K562 (cell line): ENCODE measurements at regions not wholly inside any gene's neighbourhood (a gene's known extent, or its start where the extent isn't known, plus 50 kb on each side); places are given as distances from the start of the nearest gene placed in this dataset.

ENCODE experiments used
- ATAC-seq: fragments of 200-7000 bp; cut with Tn5 transposase; 3 replicates; pipeline ENCODE4 v1.9.1; 2020; ENCODE audit warnings: moderate library complexity
- BruUV-seq: library from RNA; stranded (reverse); fragments of 400-500 nt; replicated peaks from 2 replicates; lab custom pipeline; 2021; lab: Mats Ljungman, UMichigan
- CTCF ChIA-PET: fragments of 300-600 bp; formaldehyde crosslinking; extraction: SDS; loops from one replicate; lab custom pipeline; 2021; ENCODE audit warnings: low intra/inter-chr PET ratio; lab: Yijun Ruan, JAX
- POLR2A ChIA-PET: fragments of 300-600, 350-650 bp; sonication (Branson Sonifier 250); formaldehyde crosslinking; extraction: SDS; loops from one replicate; lab custom pipeline; 2021; ENCODE audit warnings: antibody characterized with exemption, inconsistent platforms; lab: Yijun Ruan, JAX
- DNase-seq, 4 experiments: peaks; one replicate each; pipeline versions ENCODE4 v3.0.0 to v3.0.0-alpha.2; 2011 to 2018; ENCODE audit warnings: low spot score in 3 of 4, mixed read lengths in 3 of 4; ENCODE audit errors: extremely low read depth in 1 of 4
- FAIRE-seq: peaks from 2 replicates; lab custom pipeline; 2011; peaks lifted over from hg19 to GRCh38; lab: Jason Lieb, UNC
- H2AFZ ChIP-seq: 2 replicates; pipeline ENCODE4 v1.6.0; 2011; ENCODE audit warnings: low read depth, low read length, control low read depth, inconsistent platforms
- H3K27ac ChIP-seq: fragments of 200-600 bp; 3 replicates; pipeline ENCODE4 v1.8.0; 2011; ENCODE audit warnings: low read depth, mild to moderate bottlenecking, control low read depth, inconsistent platforms, low read length, moderate library complexity, mixed read lengths; ENCODE audit errors: extremely low read depth
- H3K27me3 ChIP-seq, 2 experiments: fragments of 300-600 bp in 1 of 2; 2 replicates in 1 of 2; 3 replicates in 1 of 2; pipeline versions ENCODE4 v1.6.0 to v1.8.0; 2011; ENCODE audit warnings: inconsistent platforms in 2 of 2, low read length in 2 of 2, mild to moderate bottlenecking in 1 of 2, mixed read lengths in 1 of 2, moderate library complexity in 1 of 2; ENCODE audit not compliant: control insufficient read depth in 2 of 2, insufficient read depth in 2 of 2
- H3K36me3 ChIP-seq: fragments of 300-600 bp; 3 replicates; pipeline ENCODE4 v1.8.0; 2011; ENCODE audit warnings: mild to moderate bottlenecking, low read length, inconsistent platforms; ENCODE audit not compliant: control insufficient read depth, insufficient read depth
- H3K4me1 ChIP-seq, 2 experiments: fragments of 200-600 bp in 1 of 2; replicated peaks in 1 of 2; 2 replicates in 1 of 2; 3 replicates in 1 of 2; pipeline versions ENCODE4 v1.5.1 to v1.8.0; 2011; ENCODE audit warnings: inconsistent platforms in 2 of 2, low read length in 2 of 2, mild to moderate bottlenecking in 1 of 2, mixed read lengths in 1 of 2, moderate library complexity in 1 of 2; ENCODE audit not compliant: control insufficient read depth in 2 of 2, insufficient read depth in 2 of 2
- H3K4me2 ChIP-seq: 2 replicates; pipeline ENCODE4 v1.6.1; 2011; ENCODE audit warnings: low read length, control low read depth, inconsistent platforms, mixed read lengths; ENCODE audit not compliant: insufficient read depth
- H3K4me3 ChIP-seq: fragments of 200-600 bp; sonication (generic), shearing (Covaris generic); 2 replicates; pipeline ENCODE4 v1.5.1; 2016; ENCODE audit warnings: control low read depth, inconsistent platforms
- H3K79me2 ChIP-seq: fragments of 200-600 bp; 3 replicates; pipeline ENCODE4 v1.8.0; 2011; ENCODE audit warnings: low read length, inconsistent platforms; ENCODE audit not compliant: control insufficient read depth, insufficient read depth
- H3K9ac ChIP-seq, 2 experiments: 2 replicates each; pipeline versions ENCODE4 v1.6.0 to v1.6.1; 2011; ENCODE audit warnings: low read depth in 2 of 2, low read length in 2 of 2, control low read depth in 1 of 2, inconsistent platforms in 1 of 2, mild to moderate bottlenecking in 1 of 2, mixed read lengths in 1 of 2; ENCODE audit not compliant: insufficient read depth in 1 of 2
- H3K9me1 ChIP-seq: one replicate; pipeline ENCODE4 v1.6.0; 2011; ENCODE audit warnings: inconsistent platforms, mild to moderate bottlenecking, low read length, moderate library complexity; ENCODE audit not compliant: control insufficient read depth, insufficient read depth
- H3K9me3 ChIP-seq: replicated peaks from 2 replicates; pipeline ENCODE4 v1.5.1; 2011; ENCODE audit warnings: low read depth, low read length, inconsistent platforms; ENCODE audit not compliant: control insufficient read depth, insufficient read depth
- H4K20me1 ChIP-seq: replicated peaks from 2 replicates; pipeline ENCODE4 v1.6.1; 2011; ENCODE audit warnings: low read length, inconsistent platforms, mixed read lengths; ENCODE audit not compliant: control insufficient read depth, insufficient read depth
- BMI1 ChIP-seq: fragments of 150-350 bp; IDR thresholded peaks from 2 replicates; pipeline ENCODE4 v1.6.1; 2014; ENCODE audit warnings: low read length
- ELK3 ChIP-seq: fragments of 450-650 bp; formaldehyde crosslinking; IDR thresholded peaks from 2 replicates; pipeline ENCODE4 v1.4.0; 2020; ENCODE audit warnings: mild to moderate bottlenecking
- GABPA ChIP-seq: fragments of 200-800 bp; sonication (Bioruptor generic); conservative IDR thresholded peaks from 2 replicates; pipeline ENCODE4 v1.6.1; 2016; ENCODE audit warnings: low read depth, missing genetic modification characterization, missing compliant biosample characterization
- HEY1 ChIP-seq: fragments of 250-450 bp; sonication (Bioruptor Pico); IDR thresholded peaks from 2 replicates; pipeline ENCODE4 v1.5.0; 2020; ENCODE audit warnings: mild to moderate bottlenecking, moderate library complexity, borderline replicate concordance
- MAFF ChIP-seq: IDR thresholded peaks from 2 replicates; pipeline ENCODE4 v1.6.1; 2012; ENCODE audit warnings: low read length, improper control_type of control experiment
- RBM39 ChIP-seq: fragments of 200-400 bp; formaldehyde crosslinking; optimal IDR thresholded peaks from 2 replicates; pipeline ENCODE3; 2018; ENCODE audit warnings: low read depth, low read length
- STAT5A ChIP-seq: IDR thresholded peaks from 2 replicates; pipeline ENCODE4 v1.6.1; 2012; ENCODE audit warnings: low read length, inconsistent platforms, borderline replicate concordance
- TAF7 ChIP-seq: fragments of 450-650 bp; IDR thresholded peaks from 2 replicates; pipeline ENCODE4 v1.6.1; 2016; ENCODE audit warnings: missing genetic modification characterization, missing compliant biosample characterization
- TCFL5 ChIP-seq: fragments of 250-450 bp; sonication (Bioruptor Pico); conservative IDR thresholded peaks from 2 replicates; pipeline ENCODE4 v1.6.1; 2021; ENCODE audit warnings: mild to moderate bottlenecking, moderate library complexity, matching md5 sums
- TRIM25 ChIP-seq: fragments of 450-650 bp; IDR thresholded peaks from 2 replicates; pipeline ENCODE4 v1.7.0; 2016; ENCODE audit warnings: borderline replicate concordance
- ZBTB8A ChIP-seq: fragments of 450-650 bp; IDR thresholded peaks from 2 replicates; pipeline ENCODE4 v1.6.1; 2018; ENCODE audit warnings: mild to moderate bottlenecking, moderate library complexity; ENCODE audit not compliant: partially characterized antibody
- ZKSCAN8 ChIP-seq: fragments of 200-800 bp; sonication (Bioruptor generic); IDR thresholded peaks from 2 replicates; pipeline ENCODE4 v1.6.1; 2016; ENCODE audit warnings: missing genetic modification characterization, missing compliant biosample characterization
- ZNF165 ChIP-seq: fragments of 250-450 bp; sonication (Bioruptor Pico); IDR thresholded peaks from 2 replicates; pipeline ENCODE4 v1.4.0; 2020; ENCODE audit warnings: borderline replicate concordance
- ZNF24 ChIP-seq: fragments of 450-650 bp; IDR thresholded peaks from 2 replicates; pipeline ENCODE4 v1.6.1; 2016
- ZNF324 ChIP-seq: fragments of 250-450 bp; sonication (Bioruptor Pico); IDR thresholded peaks from 2 replicates; pipeline ENCODE4 v1.4.0; 2020; ENCODE audit warnings: mild to moderate bottlenecking
- ZNF436 ChIP-seq: fragments of 250-450, 450-650 bp; sonication (Bioruptor Pico); formaldehyde crosslinking; IDR thresholded peaks from 2 replicates; pipeline ENCODE4 v1.7.0; 2020; ENCODE audit warnings: mild to moderate bottlenecking
- ZNF75A ChIP-seq: fragments of 450-650 bp; formaldehyde crosslinking; IDR thresholded peaks from 2 replicates; pipeline ENCODE4 v1.4.0; 2020; ENCODE audit warnings: mild to moderate bottlenecking
- WGBS: fragments of 100-300 bp; shearing (Covaris generic); methylation state at CpG from one replicate; pipeline ENCODE4 v1.1.6; 2016; ENCODE audit warnings: low coverage, mixed read lengths; ENCODE audit not compliant: insufficient coverage; ENCODE audit errors: missing lambda C conversion rate; 5-methylcytosine and 5-hydroxymethylcytosine counted together
- in situ Hi-C: fragments of 300-500 bp; cut with MboI; formaldehyde crosslinking; loops from 4 replicates; pipeline ENCODE4 v1.15.0; 2018; ENCODE audit warnings: inconsistent platforms, mixed read lengths
- intact Hi-C: fragments of 100-400 bp; cut with micrococcal nuclease; formaldehyde crosslinking; loops from 2 replicates; pipeline ENCODE4 v1.14.2; 2022
- TF ChIP-seq, protein P1 (sequence below): sonication (generic); formaldehyde crosslinking; IDR thresholded peaks from 2 replicates; pipeline ENCODE4 v1.8.0; 2023; ENCODE audit warnings: mild to moderate bottlenecking, missing genetic modification reagents

GRCh38 chr1:30336550-30337323, 386.6 kb downstream of the MATN1 start:
- H3K9me1 ChIP-seq, result peaks cover 2% of the 10 kb centered on the region
- H4K20me1 ChIP-seq, result no peaks in the 10 kb centered on the region
- no TSS peak for BruUV-seq
- H3K4me3 ChIP-seq, result no peak overlapping the region
- H3K4me1 ChIP-seq, result no peaks in the 10 kb centered on the region
- FAIRE-seq (no peak), DNase-seq (no peak), ATAC-seq (no peak)
- WGBS, result under 1% methylated on average over 16 of the region's 16 CpGs
- H3K36me3 ChIP-seq, result no peaks in the 10 kb centered on the region
- CTCF ChIA-PET, result no interaction called here
- POLR2A ChIA-PET, result no interaction called here
- in situ Hi-C loops (no loop called here), intact Hi-C loops (no loop called here)
- H3K9ac ChIP-seq, result no peak overlapping the region
- H3K4me2 ChIP-seq, result no peak overlapping the region
- no peaks in the 10 kb centered on the region for H3K9me3 ChIP-seq
- H2AFZ ChIP-seq, result no peak overlapping the region
- no peaks in the 10 kb centered on the region for H3K79me2 ChIP-seq
- peaks cover 0 to 7% of the 10 kb centered on the region in 2 experiments; a peak in 3 of 5 replicates for H3K27me3 ChIP-seq
- no peak overlapping the region for H3K27ac ChIP-seq
- TF ChIP-seq ZBTB8A (no peak), TRIM25 (no peak), MAFF (no peak), ELK3 (CRISPR knock-in tag) (no peak), TAF7 (tag) (no peak), ZNF75A (CRISPR knock-in tag) (no peak), ZNF436 (CRISPR knock-in tag) (no peak), ZNF324 (no peak), ZKSCAN8 (CRISPR knock-in tag) (no peak), ZNF165 (CRISPR knock-in tag) (no peak), STAT5A (no peak), GABPA (no peak), TCFL5 (no peak), RBM39 (no peak), BMI1 (no peak), ZNF24 (no peak), HEY1 (no peak)
- TF ChIP-seq, protein P1, sequence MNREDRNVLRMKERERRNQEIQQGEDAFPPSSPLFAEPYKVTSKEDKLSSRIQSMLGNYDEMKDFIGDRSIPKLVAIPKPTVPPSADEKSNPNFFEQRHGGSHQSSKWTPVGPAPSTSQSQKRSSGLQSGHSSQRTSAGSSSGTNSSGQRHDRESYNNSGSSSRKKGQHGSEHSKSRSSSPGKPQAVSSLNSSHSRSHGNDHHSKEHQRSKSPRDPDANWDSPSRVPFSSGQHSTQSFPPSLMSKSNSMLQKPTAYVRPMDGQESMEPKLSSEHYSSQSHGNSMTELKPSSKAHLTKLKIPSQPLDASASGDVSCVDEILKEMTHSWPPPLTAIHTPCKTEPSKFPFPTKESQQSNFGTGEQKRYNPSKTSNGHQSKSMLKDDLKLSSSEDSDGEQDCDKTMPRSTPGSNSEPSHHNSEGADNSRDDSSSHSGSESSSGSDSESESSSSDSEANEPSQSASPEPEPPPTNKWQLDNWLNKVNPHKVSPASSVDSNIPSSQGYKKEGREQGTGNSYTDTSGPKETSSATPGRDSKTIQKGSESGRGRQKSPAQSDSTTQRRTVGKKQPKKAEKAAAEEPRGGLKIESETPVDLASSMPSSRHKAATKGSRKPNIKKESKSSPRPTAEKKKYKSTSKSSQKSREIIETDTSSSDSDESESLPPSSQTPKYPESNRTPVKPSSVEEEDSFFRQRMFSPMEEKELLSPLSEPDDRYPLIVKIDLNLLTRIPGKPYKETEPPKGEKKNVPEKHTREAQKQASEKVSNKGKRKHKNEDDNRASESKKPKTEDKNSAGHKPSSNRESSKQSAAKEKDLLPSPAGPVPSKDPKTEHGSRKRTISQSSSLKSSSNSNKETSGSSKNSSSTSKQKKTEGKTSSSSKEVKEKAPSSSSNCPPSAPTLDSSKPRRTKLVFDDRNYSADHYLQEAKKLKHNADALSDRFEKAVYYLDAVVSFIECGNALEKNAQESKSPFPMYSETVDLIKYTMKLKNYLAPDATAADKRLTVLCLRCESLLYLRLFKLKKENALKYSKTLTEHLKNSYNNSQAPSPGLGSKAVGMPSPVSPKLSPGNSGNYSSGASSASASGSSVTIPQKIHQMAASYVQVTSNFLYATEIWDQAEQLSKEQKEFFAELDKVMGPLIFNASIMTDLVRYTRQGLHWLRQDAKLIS (CRISPR knock-in tag), result no peak
